HG03066 (cell line): ENCODE measurements at regions not wholly inside any gene's neighbourhood (a gene's known extent, or its start where the extent isn't known, plus 50 kb on each side); places are given as distances from the start of the nearest gene placed in this dataset.
"Not testable (repeated sequence)": the region's sequence is repeated elsewhere in the genome, so short reads cannot be mapped to it uniquely, and the experiment has no call there.

ENCODE experiments used
- ATAC-seq: cut with Tn5 transposase; IDR thresholded peaks from one replicate; pipeline ENCODE4 v1.9.1; 2021; ENCODE audit warnings: low read depth; ENCODE audit not compliant: unreplicated experiment

DNA sequence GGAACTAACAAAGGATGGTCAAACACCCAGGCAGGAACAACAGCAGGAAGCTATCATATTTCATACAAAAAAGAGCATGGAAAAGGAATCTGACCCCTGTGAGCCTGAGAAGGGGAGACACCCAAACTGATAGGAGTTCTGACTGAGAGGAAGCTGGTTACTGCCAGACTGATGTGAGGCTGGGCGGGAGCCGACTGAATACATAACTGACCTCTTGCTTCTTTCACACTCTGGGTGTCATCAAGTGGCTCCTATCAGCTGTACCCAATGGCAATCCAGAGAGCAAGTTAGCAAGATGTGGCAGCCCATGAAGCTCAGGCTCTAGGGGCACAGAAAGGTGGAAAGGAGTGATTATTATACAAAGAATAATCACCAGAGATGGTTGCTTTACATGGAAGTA lies 795.1 kb upstream of the HS3ST5 start:
- ATAC-seq, result no peak

DNA sequence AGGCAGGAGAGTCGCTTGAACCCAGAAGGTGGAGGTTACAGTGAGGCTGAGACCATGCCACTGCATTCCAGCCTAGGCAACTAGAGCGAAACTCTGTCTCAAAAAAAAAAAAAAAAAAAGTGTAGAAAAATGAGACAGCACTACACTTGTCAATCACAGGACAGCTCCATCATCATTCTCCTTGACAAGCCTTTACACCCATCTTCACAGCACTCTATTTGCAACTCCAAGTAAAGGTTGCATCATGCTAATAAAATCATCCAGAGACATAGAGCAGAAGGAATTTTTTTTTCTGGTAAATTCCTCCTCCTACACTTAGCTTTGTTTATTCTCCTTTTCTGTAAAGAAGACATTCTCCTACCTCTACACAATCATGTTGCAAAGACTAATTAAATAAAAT lies 791.0 kb upstream of the HS3ST5 start:
- ATAC-seq, result no peak

- no peak for ATAC-seq
Measured at GRCh38 chr6:115131709-115132490, 789.1 kb upstream of the HS3ST5 start.

DNA sequence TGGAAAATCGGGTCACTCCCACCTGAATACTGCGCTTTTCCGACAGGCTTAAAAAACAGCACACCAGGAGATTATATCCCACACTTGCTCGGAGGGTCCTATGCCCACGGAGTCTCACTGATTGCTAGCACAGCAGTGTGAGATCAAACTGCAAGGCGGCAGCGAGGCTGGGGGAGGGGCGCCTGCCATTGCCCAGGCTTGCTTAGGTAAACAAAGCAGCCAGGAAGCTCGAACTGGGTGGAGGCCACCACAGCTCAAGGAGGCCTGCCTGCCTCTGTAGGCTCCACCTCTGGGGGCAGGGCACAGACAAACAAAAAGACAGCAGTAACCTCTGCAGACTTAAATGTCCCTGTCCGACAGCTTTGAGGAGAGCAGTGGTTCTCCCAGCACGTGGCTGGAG lies 778.7 kb upstream of the HS3ST5 start:
- not testable (repeated sequence) for ATAC-seq

DNA sequence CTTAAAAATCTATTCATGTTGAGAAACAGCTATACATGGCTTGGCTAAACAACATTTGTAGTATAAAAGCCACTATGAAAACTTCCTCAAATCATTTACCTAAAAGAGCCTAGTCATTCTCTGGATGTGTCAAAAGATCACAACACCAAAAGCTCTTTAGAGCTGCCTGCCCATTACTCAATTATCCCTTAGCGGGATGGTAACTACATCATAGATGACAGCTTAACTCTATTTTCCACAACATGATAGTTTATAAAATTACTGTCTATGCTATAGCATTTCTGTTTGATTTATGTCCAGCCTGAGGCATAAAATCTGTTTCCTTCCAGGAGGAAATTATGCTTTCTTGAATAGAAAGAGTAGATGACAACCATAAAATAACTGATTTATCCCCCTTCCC lies 777.6 kb upstream of the HS3ST5 start:
- ATAC-seq, result no peak

- ATAC-seq, result no peak
Measured at GRCh38 chr6:115091461-115091860, 748.6 kb upstream of the HS3ST5 start.

DNA sequence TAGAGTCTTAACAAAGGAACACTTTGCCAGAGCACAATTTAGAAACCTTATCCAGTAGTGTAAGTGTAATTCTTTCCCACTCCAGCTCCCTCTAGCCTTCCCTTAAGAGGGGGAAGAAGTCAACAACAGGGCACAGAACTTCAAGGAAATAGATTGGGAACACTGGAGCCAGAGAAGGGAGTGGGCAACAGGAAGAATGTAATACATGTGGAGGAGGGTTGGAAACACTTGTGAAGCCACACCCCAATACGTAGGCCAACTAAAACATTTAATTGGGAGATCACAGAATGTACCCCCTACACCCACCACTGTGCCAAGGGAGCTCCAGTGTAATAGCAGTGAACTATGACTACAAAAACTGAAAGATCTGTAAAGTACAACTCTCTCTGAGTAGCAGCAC lies 735.7 kb upstream of the HS3ST5 start:
- ATAC-seq, result no peak

DNA sequence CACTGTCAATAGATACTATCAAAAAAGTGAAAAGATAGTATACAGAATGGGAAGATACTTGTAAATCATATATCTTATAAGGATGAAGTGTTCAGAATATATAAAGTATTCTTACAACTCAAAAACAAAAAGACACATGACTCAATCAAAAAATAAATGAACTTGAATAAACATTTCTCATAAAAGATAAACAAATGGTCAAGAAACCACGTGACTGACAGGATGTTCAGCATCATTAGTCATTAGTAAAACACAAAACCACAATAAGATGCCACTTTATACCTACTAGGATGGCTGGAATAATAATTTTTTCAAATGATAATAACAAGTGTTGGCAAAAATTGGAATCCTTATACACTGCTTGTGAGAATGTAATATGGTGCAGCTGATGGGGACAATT lies 729.1 kb upstream of the HS3ST5 start:
- ATAC-seq, result no peak

- no peak for ATAC-seq
Measured at GRCh38 chr6:115067690-115068447, 725.0 kb upstream of the HS3ST5 start.

DNA sequence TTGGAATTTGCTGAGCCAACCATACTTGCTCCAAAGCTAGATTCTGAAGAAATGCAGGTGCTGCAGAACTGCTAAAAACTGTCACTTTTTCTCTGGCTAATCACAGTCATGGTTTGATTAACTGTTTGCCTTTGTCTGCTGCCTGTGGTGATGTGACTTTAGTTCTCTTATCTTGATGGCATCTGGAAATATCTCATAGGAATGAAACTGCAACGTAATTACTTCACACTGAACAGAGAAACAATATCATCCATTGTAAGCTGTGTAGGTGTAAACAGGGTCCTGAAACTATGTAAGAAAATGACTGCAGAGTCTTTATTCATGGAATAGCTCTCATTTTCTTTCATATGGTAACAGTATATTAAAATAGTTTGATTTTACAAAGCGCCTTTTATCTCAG lies 721.9 kb upstream of the HS3ST5 start:
- ATAC-seq, result no peak

DNA sequence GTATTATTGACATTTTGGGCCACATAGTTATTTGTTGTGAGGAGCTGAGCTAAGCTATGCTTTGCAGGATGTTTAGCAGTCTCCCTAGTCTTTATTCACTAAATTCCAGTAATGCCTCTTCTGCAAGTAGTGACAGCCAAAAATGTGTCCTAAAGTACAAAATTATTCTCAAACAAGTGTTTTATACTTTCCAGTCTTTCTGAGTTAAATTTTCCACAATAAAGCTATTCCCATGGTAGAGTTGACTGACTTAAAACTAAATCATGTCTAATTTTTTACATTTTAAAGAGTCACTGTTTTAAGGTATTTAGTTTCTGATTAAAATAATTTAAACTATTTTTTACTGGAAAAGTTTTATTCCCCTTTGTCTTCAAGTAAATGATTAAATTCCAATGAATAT lies 717.8 kb upstream of the HS3ST5 start:
- no peak for ATAC-seq

DNA sequence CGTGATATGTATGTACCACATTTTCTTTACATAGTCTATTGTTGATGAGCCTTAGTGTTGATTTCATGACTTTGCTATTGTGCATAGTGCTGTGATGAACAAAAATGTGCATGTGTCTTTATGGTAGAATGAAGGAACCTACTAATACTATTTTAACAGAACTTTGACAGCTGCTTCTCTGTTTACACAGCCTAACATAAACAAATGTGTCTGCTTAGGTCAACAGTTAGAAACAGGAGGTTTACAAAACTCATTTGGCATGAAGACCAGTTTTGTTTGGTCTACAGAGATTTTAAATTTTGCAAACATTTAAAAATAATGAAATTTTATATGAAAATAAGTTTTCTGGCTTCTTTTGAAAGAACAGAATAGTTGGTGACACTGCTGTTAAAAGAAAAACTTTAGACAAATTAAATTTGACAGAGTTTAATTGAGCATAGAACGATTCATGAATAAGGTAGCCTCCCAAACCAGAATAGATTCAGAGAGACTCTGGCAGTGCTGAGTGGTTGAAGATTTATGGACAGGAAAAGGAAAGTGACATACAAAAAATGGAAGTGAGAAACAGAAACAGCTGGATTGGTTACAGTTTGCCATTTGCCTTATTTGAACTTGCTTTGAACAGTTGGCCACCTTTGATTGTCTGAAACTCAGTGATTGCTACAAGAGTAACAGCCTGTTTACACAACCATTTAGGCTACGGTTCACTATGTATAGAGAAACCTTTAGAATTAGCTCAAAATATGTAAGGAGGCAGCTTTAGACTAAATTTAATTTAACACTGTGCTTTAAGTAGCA lies 715.8 kb upstream of the HS3ST5 start:
- ATAC-seq, result no peak

DNA sequence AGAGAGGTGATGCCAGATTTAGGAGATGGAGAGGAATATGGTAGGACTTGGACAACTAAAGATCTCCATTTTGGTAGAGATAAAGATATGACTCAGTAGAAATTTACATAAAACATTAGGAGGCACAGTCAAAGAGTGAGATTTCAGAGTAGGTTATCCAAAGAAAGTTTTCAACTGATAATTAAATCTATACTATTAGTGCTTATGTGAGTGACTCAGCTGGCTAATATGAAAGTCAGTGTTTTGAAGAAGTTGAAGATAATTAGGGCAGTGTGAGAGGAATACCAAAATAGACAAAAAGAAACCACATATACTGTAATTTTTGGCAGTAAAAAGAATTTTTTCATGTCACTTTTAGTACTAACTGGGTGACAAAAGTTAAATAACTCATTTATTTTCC lies 712.8 kb upstream of the HS3ST5 start:
- ATAC-seq, result no peak

DNA sequence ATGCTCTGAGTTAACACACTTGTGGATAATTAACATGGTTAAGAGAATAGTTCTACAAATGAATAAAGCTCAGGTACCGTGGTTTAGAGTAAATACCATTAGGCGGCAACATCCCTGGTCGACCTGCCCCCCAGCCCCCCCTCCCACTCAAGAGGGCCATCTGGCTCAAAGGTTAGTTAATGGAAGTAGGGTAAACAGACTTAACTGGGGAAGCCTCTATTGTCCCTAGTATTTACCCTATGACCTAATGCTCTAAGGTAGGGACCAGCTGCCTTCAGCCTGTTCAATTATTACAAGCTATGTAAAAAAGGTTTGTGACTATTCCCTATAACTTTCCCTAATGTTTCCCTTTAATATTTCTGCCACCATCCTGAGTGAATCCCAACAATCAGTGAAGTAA lies 711.4 kb upstream of the HS3ST5 start:
- ATAC-seq, result not testable (repeated sequence)

DNA sequence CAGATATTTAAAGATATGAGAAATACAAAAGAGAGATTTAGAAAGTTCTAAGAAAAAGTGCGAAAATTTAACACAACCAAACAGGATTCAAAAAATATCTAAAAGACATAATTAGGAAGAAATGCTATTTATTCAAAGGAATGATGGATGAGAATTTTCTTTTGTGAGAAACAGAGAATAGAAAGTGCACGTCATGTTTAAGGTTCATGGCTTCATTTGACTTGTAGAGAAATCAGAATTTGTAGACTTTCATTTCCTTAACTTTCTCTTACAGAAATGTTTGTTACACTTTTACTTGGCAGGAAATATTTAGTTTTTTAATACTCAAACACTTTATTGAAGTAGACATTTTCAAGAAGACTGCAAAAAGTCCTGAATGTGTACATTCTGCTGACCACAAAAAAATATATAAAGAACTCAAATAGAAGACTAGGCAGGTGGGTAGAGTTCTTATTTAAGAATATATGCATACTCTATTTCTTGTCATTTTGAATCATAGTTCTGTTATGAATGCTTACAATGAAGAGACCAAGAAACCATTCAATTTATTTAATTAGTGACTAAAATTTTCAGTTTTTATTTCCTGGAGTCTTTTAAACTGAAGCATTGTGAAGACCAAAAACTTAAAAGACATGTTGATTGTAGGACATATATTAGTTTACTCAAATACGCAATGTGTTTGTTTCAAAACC lies 710.5 kb upstream of the HS3ST5 start:
- ATAC-seq, result no peak

DNA sequence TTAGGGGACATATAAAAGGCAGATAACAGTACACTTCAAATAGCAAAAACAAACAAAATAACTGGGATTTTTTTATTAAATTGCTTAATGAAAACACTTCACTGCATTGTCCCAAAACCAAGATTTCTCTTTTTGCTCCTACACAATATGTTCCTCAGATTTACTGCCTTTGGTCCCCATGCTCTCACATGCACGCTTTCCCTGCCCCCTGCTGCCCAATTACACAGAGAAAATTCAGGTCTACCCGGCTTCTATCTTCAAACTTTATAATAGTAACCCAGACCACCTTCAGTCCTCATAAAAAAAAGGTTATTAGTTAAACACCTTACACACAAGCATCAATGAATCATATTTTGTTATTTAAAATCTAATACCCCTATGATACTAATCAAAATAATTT lies 673.8 kb upstream of the HS3ST5 start:
- no peak for ATAC-seq

- ATAC-seq, result no peak
Measured at GRCh38 chr6:115004982-115005381, 662.2 kb upstream of the HS3ST5 start.

- ATAC-seq, result no peak
Measured at GRCh38 chr6:115004204-115004603, 661.4 kb upstream of the HS3ST5 start.

DNA sequence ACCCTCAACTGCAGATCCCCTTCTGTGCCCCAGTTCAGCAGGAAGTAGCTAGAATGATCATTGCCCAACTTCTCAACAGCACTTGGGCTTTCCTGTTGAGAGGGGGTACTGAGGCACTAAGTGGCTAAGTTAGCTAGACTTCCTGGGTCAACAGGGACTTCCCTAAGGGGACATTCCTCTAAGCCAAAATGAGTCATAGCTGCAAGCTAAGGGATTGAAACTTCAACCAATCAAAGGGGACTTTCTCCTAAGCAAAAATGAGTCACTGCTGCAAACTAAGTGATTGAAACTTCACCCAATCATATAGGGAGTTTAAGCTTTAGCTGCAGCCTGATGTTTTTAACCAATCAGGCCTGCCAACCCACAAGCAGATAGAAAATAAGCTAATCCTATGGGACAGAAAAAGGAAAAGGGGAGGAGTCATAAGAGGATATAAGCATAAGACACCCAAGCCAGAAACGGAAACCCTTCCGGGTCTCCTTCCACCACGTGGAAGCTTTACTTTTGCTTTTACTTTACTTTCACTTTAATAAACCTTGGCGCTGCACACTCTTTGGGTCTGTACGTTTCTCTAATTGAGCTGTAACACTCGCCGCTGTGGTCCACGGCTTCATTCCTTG lies 659.0 kb upstream of the HS3ST5 start:
- ATAC-seq, result no peak

DNA sequence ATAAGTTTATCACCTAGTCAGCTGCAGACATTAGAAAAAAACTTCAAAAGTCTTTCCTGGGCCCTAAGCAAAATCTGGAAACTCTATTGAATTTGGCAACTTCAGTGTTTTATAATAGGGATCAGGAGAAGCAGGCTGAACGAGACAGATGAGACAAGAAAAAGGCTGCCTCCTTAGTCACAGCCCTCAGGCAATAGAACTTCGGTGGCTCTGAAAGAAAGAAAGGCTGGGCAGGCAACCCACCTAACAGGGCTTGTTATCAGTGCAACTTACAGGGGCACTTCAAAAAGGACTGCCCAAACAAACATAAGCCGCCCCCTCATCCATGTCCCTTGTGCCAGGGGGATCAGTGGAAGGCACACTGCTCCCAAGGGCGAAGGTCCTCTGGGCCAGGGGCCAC lies 657.9 kb upstream of the HS3ST5 start:
- no peak for ATAC-seq
